HG03432 (cell line): ENCODE measurements at regions not wholly inside any gene's neighbourhood (a gene's known extent, or its start where the extent isn't known, plus 50 kb on each side); places are given as distances from the start of the nearest gene placed in this dataset.

Source experiments
- ATAC-seq: cut with Tn5 transposase; IDR thresholded peaks from one replicate; pipeline ENCODE4 v1.9.1; 2021; ENCODE audit warnings: mild to moderate bottlenecking, moderate library complexity; ENCODE audit not compliant: unreplicated experiment

- no peak for ATAC-seq
Measured at GRCh38 chr11:10641912-10642697, 51.5 kb downstream of the IRAG1 start.

GRCh38 chr11:10641177-10641911 is 52.2 kb downstream of the IRAG1 start:
- peak; percentile 92 for ATAC-seq

- no peak for ATAC-seq
Measured at GRCh38 chr11:10640308-10640707, 53.2 kb downstream of the IRAG1 start.

- no peak for ATAC-seq
Measured at GRCh38 chr11:10639350-10639749, 54.2 kb downstream of the IRAG1 start.

- ATAC-seq = no peak
Measured at GRCh38 chr11:10638316-10638925, 55.1 kb downstream of the IRAG1 start.

GRCh38 chr11:10637731-10638151 is 55.8 kb downstream of the IRAG1 start:
- ATAC-seq = no peak

GRCh38 chr11:10634407-10634806 is 59.1 kb downstream of the IRAG1 start:
- ATAC-seq = no peak

- ATAC-seq = no peak
Measured at GRCh38 chr11:10633261-10633660, 60.3 kb downstream of the IRAG1 start.

GRCh38 chr11:10632483-10632882 is 61.1 kb downstream of the IRAG1 start:
- no peak for ATAC-seq

GRCh38 chr11:10631761-10632160 is 61.8 kb downstream of the IRAG1 start:
- no peak for ATAC-seq

- no peak for ATAC-seq
Measured at GRCh38 chr11:10629411-10630002, 61.0 kb upstream of the LYVE1 start.

- ATAC-seq = no peak
Measured at GRCh38 chr11:10628508-10629236, 60.2 kb upstream of the LYVE1 start.

GRCh38 chr11:10627816-10628215 is 59.4 kb upstream of the LYVE1 start:
- no peak for ATAC-seq

- no peak for ATAC-seq
Measured at GRCh38 chr11:10627291-10627690, 58.8 kb upstream of the LYVE1 start.

GRCh38 chr11:10625982-10626311 is 57.5 kb upstream of the LYVE1 start:
- ATAC-seq = no peak

GRCh38 chr11:10625281-10625981 is 57.0 kb upstream of the LYVE1 start:
- ATAC-seq = no peak

- ATAC-seq = no peak
Measured at GRCh38 chr11:10623797-10624761, 55.6 kb upstream of the LYVE1 start.

- ATAC-seq = no peak
Measured at GRCh38 chr11:10622957-10623791, 54.7 kb upstream of the LYVE1 start.
